ENCODE measurements at regions not wholly inside any gene's neighbourhood (a gene's known extent, or its start where the extent isn't known, plus 50 kb on each side); places are given as distances from the start of the nearest gene placed in this dataset.

DNA sequence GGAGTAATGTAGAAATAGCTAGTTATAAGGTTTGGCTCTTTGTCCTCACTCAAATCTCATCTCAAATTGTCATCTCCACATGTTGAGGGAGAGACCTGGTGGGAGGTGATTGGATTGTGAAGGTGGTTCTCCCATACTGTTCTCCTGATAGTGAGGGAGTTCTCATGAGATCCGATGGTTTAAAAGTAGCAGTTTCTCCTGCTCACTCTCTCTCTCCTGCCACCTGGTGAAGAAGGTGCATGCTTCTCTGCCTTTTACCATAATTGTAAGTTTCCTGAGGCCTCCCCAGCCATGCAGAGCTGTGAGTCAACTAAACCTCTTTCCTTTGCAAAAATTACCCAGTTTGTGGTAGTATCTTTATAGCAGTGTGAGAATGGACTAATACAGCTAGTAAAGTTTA lies 849.4 kb downstream of the DACH1 start:
- in situ Hi-C loops (cut with MboI; ENCODE audit: low pct_ligation_motif_present in 1 of 4, low pct_unique_long_range_greater_than_20kb in 1 of 4, low sequenced_read_pairs in 3 of 4) = no loop called here
- Histone ChIP-seq H3K27ac (no peak overlapping the region), H3K36me3 (no peaks in the 10 kb centered on the region), H3K4me3 (no peak overlapping the region), H3K9me3 (no peaks in the 10 kb centered on the region), H3K27me3 (no peaks in the 10 kb centered on the region), H3K4me1 (no peaks in the 10 kb centered on the region)
- intact Hi-C loops (cut with DNase I; ENCODE audit: low total_unique reads) = no loop called here
- no peak for DNase-seq
- WGBS, 2 donors (ENCODE audit: low coverage in 1 of 2) = 17 to 45% methylated on average over 1 of the region's 1 CpG
- TF ChIP-seq, protein P1, sequence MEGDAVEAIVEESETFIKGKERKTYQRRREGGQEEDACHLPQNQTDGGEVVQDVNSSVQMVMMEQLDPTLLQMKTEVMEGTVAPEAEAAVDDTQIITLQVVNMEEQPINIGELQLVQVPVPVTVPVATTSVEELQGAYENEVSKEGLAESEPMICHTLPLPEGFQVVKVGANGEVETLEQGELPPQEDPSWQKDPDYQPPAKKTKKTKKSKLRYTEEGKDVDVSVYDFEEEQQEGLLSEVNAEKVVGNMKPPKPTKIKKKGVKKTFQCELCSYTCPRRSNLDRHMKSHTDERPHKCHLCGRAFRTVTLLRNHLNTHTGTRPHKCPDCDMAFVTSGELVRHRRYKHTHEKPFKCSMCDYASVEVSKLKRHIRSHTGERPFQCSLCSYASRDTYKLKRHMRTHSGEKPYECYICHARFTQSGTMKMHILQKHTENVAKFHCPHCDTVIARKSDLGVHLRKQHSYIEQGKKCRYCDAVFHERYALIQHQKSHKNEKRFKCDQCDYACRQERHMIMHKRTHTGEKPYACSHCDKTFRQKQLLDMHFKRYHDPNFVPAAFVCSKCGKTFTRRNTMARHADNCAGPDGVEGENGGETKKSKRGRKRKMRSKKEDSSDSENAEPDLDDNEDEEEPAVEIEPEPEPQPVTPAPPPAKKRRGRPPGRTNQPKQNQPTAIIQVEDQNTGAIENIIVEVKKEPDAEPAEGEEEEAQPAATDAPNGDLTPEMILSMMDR (IDR thresholded peaks at IDR 0.05) = no peak

DNA sequence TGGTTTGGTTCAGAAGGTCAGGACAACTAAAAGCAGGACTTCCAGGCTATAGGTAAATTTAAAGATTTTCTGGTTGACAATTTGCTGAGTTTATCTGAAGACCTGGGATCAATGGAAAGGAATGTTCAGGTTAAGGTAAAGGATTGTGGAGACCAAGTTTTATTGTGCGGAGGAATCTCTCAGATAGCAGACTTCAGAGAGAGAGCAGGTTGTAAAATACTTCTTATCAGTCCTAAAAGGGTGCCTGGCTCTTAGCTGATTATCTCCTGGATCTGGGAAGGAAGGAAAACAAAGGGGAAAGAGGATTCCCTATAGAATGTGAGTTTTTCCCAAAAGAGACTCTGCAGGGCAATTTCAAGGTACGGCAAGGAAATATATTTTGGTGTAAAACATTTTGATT lies 851.5 kb downstream of the DACH1 start:
- no peaks in the 10 kb centered on the region for H3K27me3 ChIP-seq
- no peak overlapping the region for H3K4me3 ChIP-seq
- TF ChIP-seq POLR2A (IDR thresholded peaks at IDR 0.05) (no peak), EP300 (IDR thresholded peaks at IDR 0.05; ENCODE audit: low read depth) (no peak), POLR2AphosphoS5 (IDR thresholded peaks at IDR 0.05) (no peak)
- TF ChIP-seq, protein P1 (IDR thresholded peaks at IDR 0.05) = no peak
- DNase-seq = no peak
- H3K9me3 ChIP-seq = no peaks in the 10 kb centered on the region
- in situ Hi-C loops (cut with MboI; ENCODE audit: low pct_ligation_motif_present in 1 of 4, low pct_unique_long_range_greater_than_20kb in 1 of 4, low sequenced_read_pairs in 3 of 4) (no loop called here), intact Hi-C loops (cut with DNase I; ENCODE audit: low total_unique reads) (no loop called here)
- H3K4me1 ChIP-seq = no peaks in the 10 kb centered on the region
- H3K36me3 ChIP-seq = no peaks in the 10 kb centered on the region
- H3K27ac ChIP-seq = no peak overlapping the region
- 75 to 78% methylated on average over 2 of the region's 2 CpGs for whole genome bisulfite sequencing, 2 donors (ENCODE audit: low coverage in 1 of 2)

DNA sequence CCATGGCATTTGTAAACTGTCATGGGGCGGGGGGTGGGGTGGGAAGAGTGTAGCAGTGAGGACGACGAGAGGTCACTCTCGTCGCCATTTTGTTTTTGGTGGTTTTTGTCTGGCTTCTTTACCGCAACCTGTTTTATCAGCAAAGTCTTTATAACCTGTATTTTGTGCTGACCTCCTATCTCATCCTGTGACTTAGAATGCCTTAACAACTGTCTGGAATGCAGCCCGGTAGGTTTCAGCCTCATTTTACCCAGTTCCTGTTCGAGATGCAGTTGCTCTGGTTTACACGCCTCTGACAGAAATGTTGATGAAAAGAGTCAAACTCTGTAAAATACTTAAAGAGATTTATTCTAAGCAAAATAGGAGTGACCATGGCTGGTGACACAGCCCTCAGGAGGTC lies 852.0 kb downstream of the DACH1 start:
- intact Hi-C loops (cut with DNase I; ENCODE audit: low total_unique reads) = no loop called here
- DNase-seq = no peak
- no peak overlapping the region for H3K4me3 ChIP-seq
- no peak overlapping the region for H3K27ac ChIP-seq
- no peaks in the 10 kb centered on the region for H3K9me3 ChIP-seq
- H3K4me1 ChIP-seq = no peaks in the 10 kb centered on the region
- H3K36me3 ChIP-seq = no peaks in the 10 kb centered on the region
- TF ChIP-seq EP300 (IDR thresholded peaks at IDR 0.05; ENCODE audit: low read depth) (no peak), POLR2AphosphoS5 (IDR thresholded peaks at IDR 0.05) (no peak), POLR2A (IDR thresholded peaks at IDR 0.05) (no peak)
- TF ChIP-seq, protein P1 (IDR thresholded peaks at IDR 0.05) = no peak
- H3K27me3 ChIP-seq = no peaks in the 10 kb centered on the region
- 73 to 76% methylated on average over 4 to 9 of the region's 9 CpGs for WGBS, 2 donors (ENCODE audit: low coverage in 1 of 2)
- in situ Hi-C loops (cut with MboI; ENCODE audit: low pct_ligation_motif_present in 1 of 4, low pct_unique_long_range_greater_than_20kb in 1 of 4, low sequenced_read_pairs in 3 of 4) = no loop called here

DNA sequence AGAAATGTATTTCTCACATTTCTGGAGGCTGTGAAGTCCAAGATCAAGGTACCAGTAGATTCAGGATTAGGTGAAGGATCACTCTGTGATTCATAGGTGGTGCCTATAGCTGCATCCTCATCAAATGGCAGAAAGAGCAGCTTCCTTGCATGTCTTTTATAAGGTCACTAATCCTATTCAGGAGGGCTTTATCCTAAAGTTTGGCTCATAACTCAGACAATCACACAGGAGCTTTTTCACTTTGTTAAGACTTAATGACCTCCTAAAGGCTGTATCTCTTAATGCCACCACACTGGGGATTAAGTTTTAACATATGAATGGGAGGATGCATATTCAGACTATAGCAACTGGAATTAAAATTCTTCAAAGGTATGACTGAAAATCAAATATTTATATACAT lies 861.1 kb downstream of the DACH1 start:
- TF ChIP-seq, protein P1 (IDR thresholded peaks at IDR 0.05) = no peak
- TF ChIP-seq POLR2AphosphoS5 (IDR thresholded peaks at IDR 0.05) (no peak), EP300 (IDR thresholded peaks at IDR 0.05; ENCODE audit: low read depth) (no peak), POLR2A (IDR thresholded peaks at IDR 0.05) (no peak)
- H3K27ac ChIP-seq = no peak overlapping the region
- no peaks in the 10 kb centered on the region for H3K27me3 ChIP-seq
- H3K36me3 ChIP-seq = no peaks in the 10 kb centered on the region
- intact Hi-C loops (cut with DNase I; ENCODE audit: low total_unique reads) (no loop called here), in situ Hi-C loops (cut with MboI; ENCODE audit: low pct_ligation_motif_present in 1 of 4, low pct_unique_long_range_greater_than_20kb in 1 of 4, low sequenced_read_pairs in 3 of 4) (no loop called here)
- no peak for DNase-seq
- H3K9me3 ChIP-seq = no peaks in the 10 kb centered on the region
- no peak overlapping the region for H3K4me3 ChIP-seq
- H3K4me1 ChIP-seq = no peaks in the 10 kb centered on the region
